T-cell (primary cell): ENCODE measurements at regions not wholly inside any gene's neighbourhood (a gene's known extent, or its start where the extent isn't known, plus 50 kb on each side); places are given as distances from the start of the nearest gene placed in this dataset.

Source experiments
- ATAC-seq, 4 experiments: fragments of 200-7000 bp in 3 of 4; fragments of 150-1000 bp in 1 of 4; cut with Tn5 transposase; replicated peaks in 1 of 4; 1 replicate in 3 of 4; 2 replicates in 1 of 4; pipeline ENCODE4 v1.10.0; 2021; ENCODE audit warnings: moderate library complexity in 3 of 4, mild to moderate bottlenecking in 2 of 4, moderate number of reproducible peaks in 1 of 4
- CTCF ChIA-PET, 2 donors: fragments of 300-600 bp; sonication (Branson Sonifier 250); formaldehyde crosslinking; loops; one replicate each; lab custom pipeline; 2022; ENCODE audit warnings: antibody characterized with exemption in 2 of 2; lab: Charles Lee
- POLR2A ChIA-PET, 2 donors: fragments of 300-600 bp; sonication (Branson Sonifier 250); formaldehyde crosslinking; loops; one replicate each; lab custom pipeline; 2022; ENCODE audit warnings: antibody characterized with exemption in 2 of 2; lab: Charles Lee
- DNase-seq, 35 experiments: peaks; one replicate each; pipeline versions ENCODE4 v3.0.0 to v3.0.0-alpha.2; 2013 to 2023
- H3K27ac ChIP-seq: one replicate; pipeline ENCODE4 v1.5.1; 2013; ENCODE audit warnings: low read length
- H3K27me3 ChIP-seq, 2 experiments: replicated peaks in 1 of 2; 1 replicate in 1 of 2; 2 replicates in 1 of 2; pipeline versions ENCODE4 v1.6.1 to v1.7.0; 2013; ENCODE audit warnings: low read length in 1 of 2, mixed read lengths in 1 of 2; ENCODE audit not compliant: control insufficient read depth in 2 of 2, insufficient read depth in 2 of 2; ENCODE audit errors: extremely low read depth in 1 of 2
- H3K36me3 ChIP-seq, 2 donors: 1 replicate in 1 of 2; 2 replicates in 1 of 2; pipeline versions ENCODE4 v1.6.1 to v1.7.0; 2013; ENCODE audit warnings: low read length in 1 of 2; ENCODE audit not compliant: control insufficient read depth in 2 of 2, insufficient read depth in 1 of 2; ENCODE audit errors: extremely low read depth in 1 of 2
- H3K4me1 ChIP-seq, 2 experiments: 1 replicate in 1 of 2; 2 replicates in 1 of 2; pipeline versions ENCODE4 v1.6.1 to v1.7.0; 2013; ENCODE audit warnings: low read length in 2 of 2, mixed read lengths in 1 of 2; ENCODE audit not compliant: insufficient read depth in 2 of 2, control insufficient read depth in 1 of 2; ENCODE audit errors: extremely low read depth in 1 of 2
- H3K4me3 ChIP-seq, 2 donors: 1 replicate in 1 of 2; 2 replicates in 1 of 2; pipeline versions ENCODE4 v1.5.1 to v1.7.0; 2013; ENCODE audit warnings: mild to moderate bottlenecking in 2 of 2, low read length in 1 of 2, moderate library complexity in 1 of 2; ENCODE audit not compliant: control insufficient read depth in 1 of 2; ENCODE audit errors: extremely low read depth in 1 of 2
- H3K9me3 ChIP-seq: 2 replicates; pipeline ENCODE4 v1.7.0; 2013
- H3K27ac Mint-ChIP-seq, 2 donors: one replicate each; pipeline ENCODE4 v1.8.0; 2020 to 2021; ENCODE audit warnings: mild to moderate bottlenecking in 2 of 2, mixed read lengths in 2 of 2
- H3K27me3 Mint-ChIP-seq, 2 donors: one replicate each; pipeline ENCODE4 v1.8.0; 2021 to 2022; ENCODE audit warnings: mixed read lengths in 2 of 2
- H3K36me3 Mint-ChIP-seq: one replicate; pipeline ENCODE4 v1.8.0; 2021; ENCODE audit warnings: mixed read lengths
- H3K4me1 Mint-ChIP-seq, 3 donors: one replicate each; pipeline ENCODE4 v1.8.0; 2020 to 2022; ENCODE audit warnings: mixed read lengths in 3 of 3, mild to moderate bottlenecking in 1 of 3
- H3K4me3 Mint-ChIP-seq, 3 donors: one replicate each; pipeline ENCODE4 v1.8.0; 2020 to 2022; ENCODE audit warnings: mild to moderate bottlenecking in 3 of 3, mixed read lengths in 3 of 3, moderate library complexity in 3 of 3
- H3K9me3 Mint-ChIP-seq, 3 donors: one replicate each; pipeline ENCODE4 v1.8.0; 2020 to 2022; ENCODE audit warnings: mixed read lengths in 3 of 3
- WGBS: methylation state at CpG from one replicate; pipeline ENCODE4 v1.1.5; 2013; ENCODE audit warnings: missing lambda C conversion rate; ENCODE audit not compliant: insufficient coverage; 5-methylcytosine and 5-hydroxymethylcytosine counted together

GRCh38 chr11:129273944-129274711 lies 82.0 kb upstream of the ARHGAP32 start:
- peaks cover 26 to 36% (median 29%) of the 10 kb centered on the region in 3 donors for H3K4me1 Mint-ChIP-seq
- H3K27me3 ChIP-seq = peaks cover 0 to 9% of the 10 kb centered on the region in 2 experiments
- no peak overlapping the region for H3K4me3 Mint-ChIP-seq
- ATAC-seq = no peak
- H3K27me3 Mint-ChIP-seq = peaks cover 0 to 30% of the 10 kb centered on the region in 2 donors
- WGBS = 58% methylated on average over 4 of the region's 5 CpGs
- H3K9me3 Mint-ChIP-seq = no peaks in the 10 kb centered on the region
- ChIA-PET CTCF (no interaction called here), POLR2A (no interaction called here)
- H3K27ac ChIP-seq = no peak overlapping the region
- no peak for DNase-seq
- H3K9me3 ChIP-seq = no peaks in the 10 kb centered on the region
- no peak overlapping the region for H3K4me3 ChIP-seq
- peaks cover 6 to 21% of the 10 kb centered on the region in 2 experiments for H3K4me1 ChIP-seq
- no peaks in the 10 kb centered on the region for H3K36me3 ChIP-seq
- H3K36me3 Mint-ChIP-seq = no peaks in the 10 kb centered on the region
- no peak overlapping the region for H3K27ac Mint-ChIP-seq

- no peak overlapping the region for H3K4me3 Mint-ChIP-seq
- no peak overlapping the region for H3K27ac ChIP-seq
- ATAC-seq (no peak), DNase-seq (no peak)
- peaks cover 25 to 35% (median 27%) of the 10 kb centered on the region in 3 donors for H3K4me1 Mint-ChIP-seq
- H3K4me1 ChIP-seq = peaks cover 3 to 22% of the 10 kb centered on the region in 2 experiments
- no peaks in the 10 kb centered on the region for H3K9me3 Mint-ChIP-seq
- ChIA-PET CTCF (interaction anchor here in 1 of 2 donors (1.3 kb wide), 1 partner anchor 11 kb away, joined by 3 read pairs; no protein-coding TSS in a partner anchor), POLR2A (no interaction called here)
- H3K27me3 ChIP-seq = peaks cover 0 to 7% of the 10 kb centered on the region in 2 experiments
- H3K27ac Mint-ChIP-seq = no peak overlapping the region
- no peaks in the 10 kb centered on the region for H3K36me3 ChIP-seq
- H3K27me3 Mint-ChIP-seq = peaks cover 0 to 28% of the 10 kb centered on the region in 2 donors
- no peak overlapping the region for H3K4me3 ChIP-seq
- H3K9me3 ChIP-seq = no peaks in the 10 kb centered on the region
- H3K36me3 Mint-ChIP-seq = no peaks in the 10 kb centered on the region
These were observed 81.2 kb upstream of the ARHGAP32 start for GRCh38 chr11:129273322-129273721.

GRCh38 chr11:129271030-129271429 lies 78.9 kb upstream of the ARHGAP32 start:
- Histone ChIP-seq H3K4me3 (no peak overlapping the region), H3K9me3 (no peaks in the 10 kb centered on the region), H3K36me3 (no peaks in the 10 kb centered on the region), H3K4me1 (peaks cover 0 to 23% of the 10 kb centered on the region in 2 experiments), H3K27ac (no peak overlapping the region), H3K27me3 (peaks cover 0 to 3% of the 10 kb centered on the region in 2 experiments)
- Mint-ChIP-seq H3K4me1 (peaks cover 11 to 28% (median 25%) of the 10 kb centered on the region in 3 donors), H3K36me3 (no peaks in the 10 kb centered on the region), H3K27ac (no peak overlapping the region), H3K4me3 (no peak overlapping the region), H3K27me3 (peaks cover 0 to 12% of the 10 kb centered on the region in 2 donors), H3K9me3 (no peaks in the 10 kb centered on the region)
- DNase-seq (no peak), ATAC-seq (no peak)
- ChIA-PET POLR2A (interaction anchor here in 1 of 2 donors (0.6 kb wide), 1 partner anchor 10 kb away, joined by 3 read pairs; no protein-coding TSS in a partner anchor), CTCF (no interaction called here)
- 74% methylated on average over 9 of the region's 9 CpGs for WGBS

GRCh38 chr11:129270446-129270845 lies 78.3 kb upstream of the ARHGAP32 start:
- DNase-seq (no peak), ATAC-seq (peak in 2 of 4 experiments; percentile 26 to 49)
- H3K27ac Mint-ChIP-seq = no peak overlapping the region
- no peaks in the 10 kb centered on the region for H3K9me3 ChIP-seq
- H3K4me1 Mint-ChIP-seq = peaks cover 11 to 28% (median 25%) of the 10 kb centered on the region in 3 donors
- no peak overlapping the region for H3K4me3 ChIP-seq
- H3K27me3 ChIP-seq = no peaks in the 10 kb centered on the region
- H3K36me3 ChIP-seq = no peaks in the 10 kb centered on the region
- 18% methylated on average over 2 of the region's 4 CpGs for WGBS
- H3K9me3 Mint-ChIP-seq = no peaks in the 10 kb centered on the region
- CTCF ChIA-PET = interaction anchor here in 1 of 2 donors (0.7 kb wide), 1 partner anchor 142 kb away, joined by 3 read pairs; no protein-coding TSS in a partner anchor
- no peak overlapping the region for H3K4me3 Mint-ChIP-seq
- POLR2A ChIA-PET = interaction anchor here in 1 of 2 donors (0.5 to 0.6 kb wide), 2 partner anchors 9 to 11 kb away, joined by 3 to 5 read pairs; no protein-coding TSS in a partner anchor
- no peak overlapping the region for H3K27ac ChIP-seq
- H3K4me1 ChIP-seq = peaks cover 0 to 23% of the 10 kb centered on the region in 2 experiments
- no peaks in the 10 kb centered on the region for H3K36me3 Mint-ChIP-seq
- peaks cover 0 to 9% of the 10 kb centered on the region in 2 donors for H3K27me3 Mint-ChIP-seq

GRCh38 chr11:129268371-129268770 lies 76.2 kb upstream of the ARHGAP32 start:
- H3K9me3 Mint-ChIP-seq = no peaks in the 10 kb centered on the region
- no peaks in the 10 kb centered on the region for H3K36me3 Mint-ChIP-seq
- ChIA-PET POLR2A (interaction anchor here in 1 of 2 donors (0.5 to 0.7 kb wide), 2 partner anchors 57 to 1662 kb away, joined by 11 to 18 read pairs; no protein-coding TSS in a partner anchor), CTCF (no interaction called here)
- H3K27me3 Mint-ChIP-seq = peaks cover 0 to 4% of the 10 kb centered on the region in 2 donors
- H3K36me3 ChIP-seq = no peaks in the 10 kb centered on the region
- no peaks in the 10 kb centered on the region for H3K9me3 ChIP-seq
- no peaks in the 10 kb centered on the region for H3K27me3 ChIP-seq
- no CpG with 5 or more reads among the region's 3 CpGs for WGBS
- no peak overlapping the region for H3K27ac Mint-ChIP-seq
- H3K4me3 ChIP-seq = no peak overlapping the region
- no peak overlapping the region for H3K27ac ChIP-seq
- peaks cover 8 to 28% (median 24%) of the 10 kb centered on the region in 3 donors for H3K4me1 Mint-ChIP-seq
- no peak overlapping the region for H3K4me3 Mint-ChIP-seq
- ATAC-seq (no peak), DNase-seq (no peak)
- peaks cover 0 to 23% of the 10 kb centered on the region in 2 experiments for H3K4me1 ChIP-seq

- POLR2A ChIA-PET = no interaction called here
- H3K4me1 ChIP-seq = peaks cover 0 to 23% of the 10 kb centered on the region in 2 experiments
These were observed 75.6 kb upstream of the ARHGAP32 start for GRCh38 chr11:129267716-129268115.

More at GRCh38 chr11:129267716-129268115, 75.6 kb upstream of the ARHGAP32 start:
- ATAC-seq (no peak), DNase-seq (no peak)
- H3K9me3 Mint-ChIP-seq = no peaks in the 10 kb centered on the region
- Histone ChIP-seq H3K27me3 (no peaks in the 10 kb centered on the region), H3K4me3 (no peak overlapping the region), H3K27ac (no peak overlapping the region), H3K9me3 (no peaks in the 10 kb centered on the region), H3K36me3 (no peaks in the 10 kb centered on the region)
- H3K27me3 Mint-ChIP-seq = peaks cover 0 to 4% of the 10 kb centered on the region in 2 donors
- CTCF ChIA-PET = no interaction called here
- no peak overlapping the region for H3K27ac Mint-ChIP-seq
- no CpG with 5 or more reads among the region's 3 CpGs for WGBS
- no peak overlapping the region for H3K4me3 Mint-ChIP-seq
- no peaks in the 10 kb centered on the region for H3K36me3 Mint-ChIP-seq
- H3K4me1 Mint-ChIP-seq = peaks cover 8 to 28% (median 24%) of the 10 kb centered on the region in 3 donors
